ENCODE measurements at regions not wholly inside any gene's neighbourhood (a gene's known extent, or its start where the extent isn't known, plus 50 kb on each side); places are given as distances from the start of the nearest gene placed in this dataset.

GRCh38 chr6:6905961-6906518 lies 201.7 kb upstream of the RREB1 start (continued):
- TF ChIP-seq VEZF1 (CRISPR knock-in tag; IDR thresholded peaks at IDR 0.05) (peak; percentile 66), RAD21 (CRISPR knock-in tag; conservative IDR thresholded peaks at IDR 0.05 in 1 of 2, IDR thresholded peaks at IDR 0.05 in 1 of 2) (peak in 1 of 2 experiments; percentile 17; a peak in 2 of 4 replicates)

GRCh38 chr6:6906570-6907213 lies 201.1 kb upstream of the RREB1 start:
- BruUV-seq (replicated peaks) = no TSS peak
- 35% methylated on average over 5 of the region's 5 CpGs for WGBS (ENCODE audit: insufficient coverage, low coverage, missing lambda C conversion rate)
- no peaks in the 10 kb centered on the region for H3K9me3 ChIP-seq (replicated peaks; ENCODE audit: control insufficient read depth, insufficient read depth, low read depth, low read length)
- H3K27ac ChIP-seq (ENCODE audit: extremely low read depth, low read depth, low read length) = no peak overlapping the region
- FAIRE-seq (no peak), ATAC-seq (no peak), DNase-seq (ENCODE audit: extremely low read depth in 1 of 4, low spot score in 3 of 4) (no peak)
- peaks cover 6 to 13% of the 10 kb centered on the region in 2 experiments; a peak in 4 of 5 replicates for H3K4me1 ChIP-seq (replicated peaks in 1 of 2; ENCODE audit: control insufficient read depth in 2 of 2, insufficient read depth in 2 of 2, low read length in 2 of 2)
- H3K9ac ChIP-seq (ENCODE audit: insufficient read depth in 1 of 2, low read depth in 2 of 2, low read length in 2 of 2) = no peak overlapping the region
- no peak overlapping the region for H3K4me2 ChIP-seq (ENCODE audit: insufficient read depth, low read length)
- no peaks in the 10 kb centered on the region for H3K36me3 ChIP-seq (ENCODE audit: control insufficient read depth, insufficient read depth, low read length)
- H3K79me2 ChIP-seq (ENCODE audit: control insufficient read depth, insufficient read depth, low read length) = no peaks in the 10 kb centered on the region
- H3K9me1 ChIP-seq (ENCODE audit: control insufficient read depth, insufficient read depth, low read length) = no peaks in the 10 kb centered on the region
- H2AFZ ChIP-seq (ENCODE audit: low read depth, low read length) = peak overlapping the region; percentile 34
- H3K4me3 ChIP-seq = no peak overlapping the region
- POLR2A ChIA-PET = interaction anchor here (0.5 to 1.1 kb wide), 4 partner anchors 8 to 304 kb away, joined by 3 to 4 read pairs (median 3); no protein-coding TSS in a partner anchor
- in situ Hi-C loops (cut with MboI) (no loop called here), intact Hi-C loops (cut with micrococcal nuclease) (no loop called here)
- CTCF ChIA-PET (ENCODE audit: low intra/inter-chr PET ratio) = no interaction called here
- H4K20me1 ChIP-seq (replicated peaks; ENCODE audit: control insufficient read depth, insufficient read depth, low read length) = no peaks in the 10 kb centered on the region
- TF ChIP-seq CEBPB (tag; IDR thresholded peaks at IDR 0.05) = peak; percentile 74
- TF ChIP-seq TRIM25 (IDR thresholded peaks at IDR 0.05; ENCODE audit: borderline replicate concordance) = no peak
- peak; percentile 71; the same call in 1 of the 2 replicates for TF ChIP-seq ZNF512 (tag; IDR thresholded peaks at IDR 0.05)
- no peaks in the 10 kb centered on the region for H3K27me3 ChIP-seq (ENCODE audit: control insufficient read depth in 2 of 2, insufficient read depth in 2 of 2, low read length in 2 of 2)

All from K562 (cell line).